Hypothalamus (tissue), 51 donors: ENCODE measurements at regions not wholly inside any gene's neighbourhood (a gene's known extent, or its start where the extent isn't known, plus 50 kb on each side); places are given as distances from the start of the nearest gene placed in this dataset.
A peak's percentile ranks its signal among the peaks of the same experiment; 100 is the strongest.

Experiments
- DNase-seq, 51 donors: peaks; one replicate each; lab custom pipeline; 2025; lab: John Stamatoyannopoulos, UW

DNA sequence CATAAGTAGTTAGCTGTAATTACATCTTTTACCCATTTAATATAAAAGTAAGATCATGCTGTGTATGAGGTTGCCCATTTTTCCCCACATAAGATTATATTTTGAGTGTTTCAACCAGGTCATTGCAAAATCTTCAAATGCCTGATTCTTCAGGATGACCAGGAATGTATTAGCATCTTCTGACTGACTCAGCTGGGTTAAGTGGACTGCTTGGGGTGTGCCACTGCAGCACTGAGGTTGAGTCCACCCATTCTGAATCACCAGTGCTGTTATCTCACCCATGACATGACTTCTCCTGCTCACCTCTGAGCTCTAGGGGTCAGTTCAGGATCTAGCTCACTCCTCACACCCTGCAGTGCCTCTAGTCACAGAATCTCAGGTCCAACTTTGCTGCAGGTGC lies 576.7 kb upstream of the ZEB2 start:
- no peak for DNase-seq

DNA sequence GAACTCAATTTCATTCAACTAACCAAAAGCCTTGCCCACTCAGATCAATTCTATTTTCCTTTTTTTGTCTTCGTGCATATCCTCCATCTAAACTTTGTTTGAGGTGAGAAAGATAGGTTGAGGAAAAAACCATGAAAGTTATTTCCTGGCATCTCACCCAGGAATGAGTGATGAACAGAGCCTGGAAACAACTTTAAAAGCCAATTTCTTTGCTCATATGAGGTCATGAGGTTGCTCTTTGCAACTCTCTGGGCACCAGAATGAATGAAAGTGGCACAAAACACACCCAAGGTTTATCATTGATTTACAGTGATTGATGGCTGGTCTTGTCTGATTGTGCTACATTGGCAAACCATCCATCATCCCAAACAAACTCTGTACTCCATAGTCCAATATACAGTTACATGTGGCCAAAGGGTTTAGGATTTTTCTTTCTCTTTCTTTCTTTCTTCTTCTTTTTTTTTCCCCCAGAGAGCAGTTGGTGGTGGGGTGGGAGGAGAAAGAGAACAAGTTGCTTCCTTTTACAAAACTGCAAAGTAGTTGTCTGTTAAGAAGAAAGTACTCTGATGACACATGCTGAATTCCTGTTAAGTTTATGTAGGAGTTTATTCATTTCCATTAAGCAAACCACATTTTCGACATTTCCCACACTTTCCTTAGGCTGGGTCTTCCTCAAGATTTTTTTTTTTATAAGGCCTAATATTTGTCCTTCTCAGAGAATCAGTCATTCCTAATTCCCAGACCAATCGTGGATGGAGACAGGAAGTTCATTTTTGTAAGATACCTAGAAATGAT lies 575.9 kb upstream of the ZEB2 start:
- no peak for DNase-seq

DNA sequence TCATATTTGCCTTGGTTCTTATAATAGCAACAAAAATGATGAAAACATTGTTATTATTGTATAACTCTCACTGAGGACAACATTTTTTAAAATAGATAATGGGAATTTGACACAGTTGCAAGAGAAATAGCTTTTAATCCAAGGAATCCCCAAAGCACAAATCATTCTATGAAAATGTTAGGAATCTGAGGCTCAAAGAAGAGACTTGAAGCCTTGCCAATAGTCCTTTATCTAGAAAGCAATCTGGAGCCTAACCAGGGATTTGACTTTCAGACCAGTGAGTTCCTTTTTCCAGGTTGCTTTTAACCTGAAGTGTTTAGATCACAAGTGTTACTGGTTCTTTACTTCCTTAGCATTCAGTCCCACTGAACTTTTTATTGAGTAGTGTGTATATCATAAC lies 574.5 kb upstream of the ZEB2 start:
- no peak for DNase-seq

DNA sequence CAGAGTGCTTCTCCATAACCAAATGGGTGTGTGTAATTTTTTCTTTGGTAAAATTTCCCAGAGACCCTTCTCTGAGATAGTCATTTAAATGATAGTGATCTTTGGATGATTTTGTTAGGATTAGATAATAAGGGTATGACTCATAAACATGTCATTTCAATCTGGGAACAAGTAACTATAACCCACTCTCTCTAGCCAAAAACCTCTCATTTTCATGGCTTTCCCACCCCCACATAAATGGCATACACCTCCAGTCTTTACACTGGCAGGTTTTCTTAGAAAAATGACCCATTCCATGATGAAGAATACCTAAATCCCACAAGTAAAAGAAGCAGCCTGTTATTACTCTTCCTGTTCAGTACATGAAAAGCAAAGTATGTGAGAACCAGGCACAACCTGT lies 572.0 kb upstream of the ZEB2 start:
- peak in 1 of 51 donors; percentile 5 for DNase-seq

DNA sequence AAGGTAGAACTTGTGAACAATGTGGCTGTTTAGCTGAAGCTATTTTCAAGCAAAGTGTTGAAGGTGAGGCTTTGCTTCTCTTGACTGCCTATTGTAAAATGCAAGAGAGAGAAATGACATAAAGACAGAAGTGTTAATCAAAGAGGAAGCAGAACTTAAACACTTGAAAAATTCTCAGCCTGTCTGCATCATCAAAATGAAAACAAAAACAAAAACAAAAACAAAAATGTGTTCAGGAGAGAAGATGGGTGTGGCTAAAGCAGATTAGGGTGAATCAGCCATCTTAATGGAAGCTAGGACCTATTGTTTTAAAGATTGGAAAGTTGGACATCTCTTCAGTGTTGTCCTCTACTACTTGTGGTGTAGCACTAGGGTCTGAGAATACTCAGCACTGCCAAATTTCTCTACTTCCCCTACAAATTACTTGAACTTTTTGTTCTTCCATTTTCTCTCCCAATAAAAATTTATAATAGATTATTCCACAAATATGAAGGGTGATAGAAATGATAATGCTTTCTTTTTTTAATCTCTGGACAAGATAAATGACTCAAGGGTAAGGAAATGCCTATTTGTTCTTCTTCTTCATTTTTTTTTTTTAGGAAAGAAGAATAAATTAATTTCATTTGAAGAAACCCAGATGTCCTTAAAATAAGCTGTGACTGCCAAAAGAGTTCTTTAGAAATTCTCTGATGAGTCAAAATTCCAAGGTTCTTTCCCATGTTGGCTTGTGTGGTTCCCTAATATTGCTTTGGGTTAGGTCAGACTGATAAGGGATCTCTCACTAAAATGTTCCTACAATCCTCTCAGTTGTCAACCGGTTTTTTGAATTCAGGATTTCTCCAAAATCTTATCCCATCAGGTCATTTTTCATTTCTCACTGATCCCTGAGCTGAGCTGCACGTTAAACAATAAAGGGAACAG lies 571.2 kb upstream of the ZEB2 start:
- no peak for DNase-seq

DNA sequence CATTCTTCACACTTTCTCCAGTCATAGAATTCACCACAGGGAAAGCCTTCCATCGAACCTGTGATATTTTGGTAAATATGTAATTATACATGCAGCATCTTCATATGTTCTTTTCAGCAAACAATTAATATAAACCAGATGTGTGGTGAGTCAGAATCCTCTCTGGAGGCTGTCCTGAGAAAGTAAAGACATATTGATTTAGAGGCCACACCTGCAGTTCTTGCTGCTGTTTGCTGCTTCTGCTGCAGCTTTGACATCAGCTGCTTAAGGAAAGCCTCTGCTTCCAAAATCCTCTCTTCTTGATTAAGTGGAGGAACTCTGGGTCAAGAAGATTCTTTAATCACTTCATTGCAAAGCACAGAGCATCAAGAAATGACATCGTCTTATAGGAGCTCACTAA lies 568.8 kb upstream of the ZEB2 start:
- DNase-seq: no peak

DNA sequence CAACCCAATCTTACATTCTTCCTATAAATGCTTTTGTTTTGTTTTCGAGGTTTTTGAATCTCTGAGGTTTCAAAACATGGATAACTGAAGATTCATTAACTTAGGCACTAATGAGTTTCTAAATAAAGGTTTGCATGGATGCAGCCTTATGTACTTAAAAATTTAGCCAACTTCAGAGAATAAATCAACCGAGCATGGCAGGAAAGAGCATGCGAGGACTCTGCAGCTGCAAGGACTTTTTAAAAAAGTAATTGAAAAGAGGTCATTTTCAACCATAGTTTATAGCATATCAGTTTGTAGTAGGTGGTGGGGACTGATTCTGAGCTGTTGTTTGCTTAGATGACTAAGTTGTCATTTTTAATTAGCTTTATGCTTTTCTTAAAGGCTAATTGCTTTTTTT lies 567.0 kb upstream of the ZEB2 start:
- DNase-seq: no peak

DNA sequence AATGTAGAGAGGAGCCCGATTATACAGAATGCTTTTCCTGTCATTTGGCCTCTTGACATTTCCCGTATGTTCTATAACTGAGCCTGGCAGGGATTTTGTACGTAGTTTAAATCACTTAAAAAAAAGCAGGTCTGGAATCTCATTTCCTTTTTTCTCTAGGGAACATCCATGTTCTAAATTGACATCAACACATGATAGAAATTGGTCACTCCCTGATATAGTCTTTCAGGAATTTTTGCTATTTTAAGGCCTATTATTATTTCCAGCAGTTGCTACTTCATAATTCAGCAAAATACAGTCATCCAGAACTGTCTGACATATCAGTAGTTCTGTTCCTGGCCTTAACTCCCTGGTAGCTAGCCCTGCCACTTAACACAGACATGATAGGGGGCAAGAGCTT lies 565.7 kb upstream of the ZEB2 start:
- DNase-seq: no peak

DNA sequence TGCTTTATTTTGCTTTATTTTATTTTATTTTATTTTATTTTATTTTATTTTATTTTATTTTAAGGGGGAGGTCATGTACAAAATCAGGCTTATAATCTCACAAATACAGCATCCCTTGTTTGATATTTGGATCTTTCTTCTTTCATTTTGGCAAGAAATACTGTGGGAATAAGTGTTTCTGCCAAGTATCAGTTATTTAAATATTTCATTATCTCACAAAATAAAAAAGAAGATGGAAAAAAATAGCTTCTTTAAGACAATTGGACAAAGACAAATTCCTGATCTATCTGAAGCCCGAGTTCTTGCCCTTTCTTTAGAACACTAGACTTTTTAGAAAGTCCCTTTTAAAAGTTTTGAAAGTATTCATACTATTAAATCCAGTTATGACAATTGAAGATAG lies 560.5 kb upstream of the ZEB2 start:
- no peak for DNase-seq

DNA sequence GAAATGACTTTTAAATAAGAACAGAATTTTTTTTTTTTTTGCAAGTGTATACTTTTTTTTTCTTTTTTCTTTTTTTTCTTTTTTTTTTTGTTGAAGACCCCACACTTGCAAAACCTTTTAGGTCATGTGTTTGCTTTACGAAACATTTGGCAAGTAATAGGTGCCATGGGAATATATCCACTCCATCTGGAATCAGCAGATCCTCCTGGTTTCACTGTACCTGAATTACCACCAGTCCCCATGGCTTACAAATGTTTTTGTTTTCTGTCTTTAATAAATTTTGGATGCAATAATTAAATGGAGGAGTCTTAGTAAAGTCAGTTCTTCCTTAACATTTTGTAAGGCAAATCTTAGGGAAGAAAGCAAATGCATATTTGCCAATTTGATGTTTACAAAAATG lies 559.7 kb upstream of the ZEB2 start:
- no peak for DNase-seq

DNA sequence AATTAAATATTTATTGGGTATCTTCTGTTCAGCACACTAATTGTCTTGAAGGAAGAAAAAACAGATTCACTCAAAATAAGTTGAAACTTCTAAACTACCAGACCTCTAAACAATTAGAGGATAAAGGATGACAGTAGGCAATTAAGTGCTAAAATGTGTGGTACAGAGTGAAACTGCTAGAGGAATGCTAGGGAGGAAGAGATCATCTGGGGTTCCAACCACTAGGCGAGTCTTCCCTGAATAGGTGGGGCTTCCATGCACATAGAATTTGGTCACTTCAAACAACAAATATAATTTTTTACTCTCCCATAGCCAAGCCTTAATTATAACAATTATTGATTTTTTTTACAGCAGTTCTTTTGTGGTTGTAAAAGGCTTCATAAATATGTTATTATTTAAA lies 559.0 kb upstream of the ZEB2 start:
- no peak for DNase-seq

DNA sequence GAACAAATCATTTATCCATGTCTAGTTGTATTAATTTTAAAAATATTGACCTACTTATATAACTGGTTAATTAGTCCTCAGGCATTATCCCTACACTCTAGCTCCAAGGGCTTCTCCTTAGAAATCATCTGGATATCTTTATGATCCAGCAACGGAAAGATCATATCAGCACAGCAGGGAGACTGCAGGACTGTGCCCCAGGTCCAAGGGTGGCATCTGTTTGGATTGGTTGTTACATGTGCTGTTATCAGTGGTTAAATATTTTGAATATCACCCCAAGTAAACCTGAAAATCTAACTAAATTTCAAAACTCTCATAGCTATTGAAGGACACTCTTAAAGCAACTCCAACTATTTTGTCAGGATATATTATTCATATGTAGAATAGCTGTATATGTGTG lies 556.2 kb upstream of the ZEB2 start:
- DNase-seq: no peak

DNA sequence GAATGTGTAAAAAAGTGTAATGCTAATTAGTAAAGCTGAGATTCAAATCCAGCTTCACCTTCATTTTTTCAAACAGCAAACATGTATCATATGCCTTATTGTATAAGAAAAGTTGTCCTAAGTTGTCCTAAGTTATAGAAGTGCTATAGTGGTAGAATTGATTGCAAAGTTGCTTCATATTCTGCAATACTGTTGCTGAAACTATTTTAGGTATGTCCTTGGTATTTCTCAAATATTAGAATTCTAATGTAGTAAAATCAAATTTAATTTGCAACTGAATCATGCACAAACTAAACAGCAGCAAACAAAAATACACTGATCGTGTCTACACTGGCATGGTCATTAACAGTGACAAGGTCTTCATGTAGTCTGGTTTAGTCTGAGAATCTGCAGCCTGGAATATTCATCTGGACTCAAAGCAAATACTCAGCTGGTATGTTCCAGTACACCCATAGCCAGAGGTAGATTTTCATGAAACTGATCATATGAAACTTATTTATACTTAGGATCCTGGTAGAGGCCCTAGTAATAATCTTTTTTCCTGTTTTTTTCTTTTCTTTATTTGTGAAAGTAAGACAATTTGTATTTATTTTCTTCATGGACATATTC lies 555.6 kb upstream of the ZEB2 start:
- no peak for DNase-seq

DNA sequence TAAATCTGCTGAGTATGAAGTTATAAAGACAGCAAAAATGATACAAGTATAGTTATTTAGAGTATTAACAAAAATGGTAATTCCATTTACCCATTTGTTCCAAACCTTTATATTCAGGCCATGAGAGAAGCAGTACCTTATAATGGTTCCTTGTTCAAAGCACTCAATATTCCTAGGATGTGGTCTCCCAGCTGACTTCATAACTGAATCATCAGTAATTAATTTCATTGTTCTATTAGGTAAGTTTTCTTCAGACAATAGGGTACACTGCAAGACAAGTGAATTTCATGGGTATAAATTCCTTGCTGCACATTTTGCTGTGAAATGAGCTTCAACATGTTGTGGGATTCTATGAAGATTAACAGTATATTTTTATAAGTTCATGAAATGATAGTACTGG lies 550.8 kb upstream of the ZEB2 start:
- DNase-seq: no peak

DNA sequence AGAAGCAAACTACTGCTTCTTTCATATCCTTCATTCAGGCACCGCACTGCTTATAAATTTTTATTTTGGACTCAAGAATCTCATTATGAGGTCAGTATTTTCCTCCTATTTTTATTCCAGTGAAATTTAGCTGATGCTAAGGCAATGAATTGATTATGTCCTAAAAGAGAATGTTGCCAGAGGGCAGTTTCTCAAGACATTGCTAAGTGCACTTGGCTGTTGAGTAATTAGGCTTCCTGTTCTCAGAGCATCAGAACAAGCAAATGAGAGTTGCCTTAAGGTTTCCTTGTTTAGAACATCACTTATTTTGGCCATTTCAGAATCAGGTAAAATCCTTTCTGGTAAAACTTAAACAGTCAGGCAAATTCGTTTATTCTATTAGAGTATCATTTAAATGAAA lies 548.6 kb upstream of the ZEB2 start:
- DNase-seq: no peak

DNA sequence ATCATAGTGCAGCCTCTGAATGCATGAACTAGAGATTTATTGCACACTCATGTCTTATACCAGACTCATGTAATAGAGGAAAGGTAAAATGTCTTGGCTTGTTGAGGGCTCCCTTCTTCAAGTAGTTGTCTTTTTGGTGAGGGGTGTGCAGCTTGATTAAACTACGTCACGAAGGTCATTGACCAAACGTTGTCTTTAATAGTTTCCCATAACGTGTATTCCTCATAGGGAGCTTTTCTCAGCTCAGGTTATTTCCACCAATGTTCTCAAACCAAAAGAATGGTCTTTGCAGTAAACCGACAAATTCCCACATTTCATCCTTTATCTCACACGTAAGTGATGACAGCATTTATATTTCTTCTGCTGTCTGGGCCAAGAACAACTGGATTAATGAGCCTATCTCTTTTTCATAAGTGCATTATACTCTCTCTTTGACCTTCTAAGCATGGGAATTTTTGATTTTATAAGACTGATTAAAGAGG lies 547.7 kb upstream of the ZEB2 start:
- DNase-seq: no peak

DNA sequence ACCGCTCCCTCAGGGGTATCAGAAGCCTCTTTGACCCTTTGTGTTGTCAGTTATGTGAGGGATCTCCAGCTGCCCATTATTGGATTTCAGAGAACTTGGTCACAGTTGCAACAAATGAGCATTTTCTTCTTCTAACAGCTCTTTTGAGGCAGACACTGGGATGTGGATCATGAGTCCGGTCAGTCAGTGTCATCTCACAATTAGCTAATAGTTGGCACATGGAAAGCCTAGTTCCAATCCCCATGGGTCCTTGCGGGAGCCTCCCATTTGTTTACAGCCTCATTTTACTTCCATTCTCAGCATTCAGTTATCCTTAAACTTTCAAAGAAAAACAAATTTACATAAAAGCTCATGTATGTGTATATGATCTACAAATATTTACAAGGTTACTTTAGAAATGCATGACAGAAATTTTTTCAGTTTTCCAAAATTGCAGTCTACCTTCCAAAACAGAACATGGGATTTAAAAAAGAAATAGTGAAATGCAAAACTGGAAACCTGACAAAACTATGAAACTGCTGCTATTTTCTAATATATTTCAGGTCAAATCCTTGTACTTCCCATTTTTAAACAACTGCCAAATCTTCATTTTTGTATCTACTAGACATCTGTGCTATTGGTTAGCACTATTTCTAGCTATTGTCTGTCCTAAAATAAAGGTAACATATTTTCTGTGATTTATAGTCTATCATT lies 547.1 kb upstream of the ZEB2 start:
- DNase-seq: peak in 31 of 51 donors; percentile 0 to 81 (median 30)

DNA sequence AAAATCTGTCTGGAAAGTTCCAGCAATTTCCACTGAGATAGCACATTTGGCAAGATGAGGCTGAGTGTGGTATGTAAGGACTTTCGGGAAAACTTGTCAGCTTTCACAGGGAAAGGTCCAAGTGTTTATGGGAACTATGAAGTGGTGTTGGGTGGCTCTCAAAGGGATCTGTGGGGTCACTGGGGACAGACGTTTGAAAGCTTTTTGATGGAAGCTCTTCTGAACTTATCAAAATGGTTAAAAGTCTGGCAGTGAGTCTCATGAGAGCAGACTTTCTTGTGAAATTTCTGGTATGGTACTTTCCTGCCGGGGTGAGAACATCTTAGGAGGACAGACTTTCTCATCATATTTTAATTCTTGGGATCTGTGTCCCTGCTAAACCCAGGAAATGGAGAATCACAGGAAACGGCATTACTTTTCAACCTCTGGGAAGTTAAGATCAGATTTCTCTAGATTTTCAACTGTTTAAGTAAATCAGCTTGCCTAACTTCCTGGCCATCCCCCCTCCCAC lies 546.3 kb upstream of the ZEB2 start:
- peak in 8 of 51 donors; percentile 2 to 70 (median 4) for DNase-seq

DNA sequence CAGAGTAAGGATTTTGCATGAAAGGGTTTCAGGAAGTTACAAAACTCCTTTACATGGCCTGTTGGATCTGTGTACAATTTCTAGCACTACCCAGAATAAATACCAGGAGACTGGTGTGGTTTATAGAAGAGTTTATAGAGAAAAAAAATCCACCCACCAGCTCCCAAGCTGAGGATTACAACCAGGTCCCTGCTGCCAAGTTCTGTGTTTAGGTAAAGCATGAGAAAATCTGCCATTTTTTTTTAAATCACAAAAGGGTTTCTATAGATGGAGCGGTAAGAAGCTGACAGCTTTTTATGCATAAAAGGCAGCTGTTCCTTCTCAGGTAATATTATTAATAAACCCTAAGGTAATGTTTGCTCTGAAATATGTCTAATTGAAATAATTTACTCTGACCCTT lies 545.4 kb upstream of the ZEB2 start:
- DNase-seq: no peak

DNA sequence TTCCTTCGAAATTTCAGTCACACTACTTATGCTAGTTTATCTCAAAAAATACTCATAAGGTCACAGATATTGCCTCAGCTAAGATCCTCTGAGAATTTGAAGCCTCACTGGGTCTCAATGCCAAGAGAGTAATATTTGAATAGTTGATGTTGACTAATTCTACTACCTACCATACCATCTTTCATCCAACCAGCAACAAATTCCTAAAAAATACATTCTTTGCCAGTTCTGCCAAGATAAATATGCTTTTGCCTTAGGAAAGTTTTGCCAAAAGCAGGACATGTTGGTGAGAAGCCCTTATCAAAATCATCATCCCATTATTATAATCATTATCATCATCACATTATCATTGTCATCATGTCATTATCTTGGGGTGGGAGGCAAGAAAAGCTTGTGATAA lies 544.6 kb upstream of the ZEB2 start:
- no peak for DNase-seq

DNA sequence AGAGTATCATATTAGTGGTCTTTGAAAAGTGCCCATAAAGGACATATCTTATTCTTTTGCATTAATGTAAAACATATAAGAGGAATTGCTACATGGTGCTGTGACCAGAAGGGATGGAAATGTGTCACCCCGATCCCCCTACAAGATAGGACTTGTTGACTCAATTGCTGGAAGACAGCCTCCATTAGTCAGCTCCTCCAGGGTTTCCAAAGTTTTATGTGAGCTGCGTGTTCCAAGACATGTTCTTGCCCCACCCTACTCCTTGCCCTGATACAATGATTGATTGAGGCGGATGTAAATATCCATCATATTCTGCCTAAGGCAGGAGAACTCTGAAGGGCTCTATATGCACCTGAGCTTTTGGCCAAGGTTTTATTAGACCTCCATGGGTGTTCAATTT lies 541.0 kb upstream of the ZEB2 start:
- no peak for DNase-seq
